ENCODE measurements at regions not wholly inside any gene's neighbourhood (a gene's known extent, or its start where the extent isn't known, plus 50 kb on each side); places are given as distances from the start of the nearest gene placed in this dataset.

DNA sequence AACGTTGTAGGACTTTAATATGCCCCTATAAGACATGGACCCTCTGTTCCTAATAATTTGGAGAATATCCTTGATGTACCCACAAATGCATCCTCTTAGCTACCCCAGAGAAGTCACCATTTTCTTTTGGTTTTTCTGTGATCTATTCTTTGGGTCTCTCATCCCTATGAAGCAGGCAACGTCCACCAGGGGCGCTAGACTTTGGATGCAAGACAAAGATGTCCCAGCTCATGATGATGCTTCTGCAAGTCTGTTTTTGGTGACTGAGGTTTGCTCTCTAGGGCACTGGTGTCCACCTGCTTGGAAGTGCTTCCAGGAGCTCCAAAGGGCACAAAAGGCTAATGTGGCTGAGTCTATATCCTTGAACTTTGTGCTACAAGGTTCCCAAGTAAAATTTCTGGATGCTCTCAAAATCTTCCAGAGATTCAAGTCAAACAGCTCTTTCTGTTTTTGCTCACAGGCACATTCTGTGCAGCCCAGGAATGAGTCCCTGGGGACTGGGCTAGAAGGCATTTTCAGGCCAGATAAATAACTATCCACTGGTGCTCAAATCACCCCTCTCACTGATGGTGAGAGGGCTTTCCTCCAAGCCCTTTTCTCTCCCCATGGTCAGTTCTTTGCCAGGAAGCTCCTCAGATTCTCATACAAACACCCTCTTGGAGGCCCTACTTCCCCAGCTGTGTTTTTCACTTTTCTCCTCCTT, 166.4 kb downstream of the C7orf25 start:
- H3K27ac ChIP-seq (ENCODE audit: low read depth, low read length), result no peak overlapping the region

GRCh38 chr7:42744746-42745145, 167.1 kb downstream of the C7orf25 start:
- H3K4me3 ChIP-seq (ENCODE audit: low read length in 3 of 3), result no peak overlapping the region
- no peaks in the 10 kb centered on the region for H3K9me3 ChIP-seq (ENCODE audit: control insufficient read depth in 3 of 3, low read length in 3 of 3)
- H3K9ac ChIP-seq (ENCODE audit: low read depth in 1 of 3, low read length in 3 of 3), result no peak overlapping the region
- H3K27me3 ChIP-seq (ENCODE audit: control insufficient read depth in 3 of 3, insufficient read depth in 3 of 3, low read length in 3 of 3), result no peaks in the 10 kb centered on the region
- H3K36me3 ChIP-seq (ENCODE audit: control insufficient read depth in 3 of 3, insufficient read depth in 3 of 3, low read length in 3 of 3), result no peaks in the 10 kb centered on the region
- peaks cover 0 to 2% (median 0%) of the 10 kb centered on the region in 3 donors for H3K4me1 ChIP-seq (ENCODE audit: control insufficient read depth in 3 of 3, insufficient read depth in 3 of 3, low read length in 3 of 3)
- no peak overlapping the region for H3K27ac ChIP-seq (ENCODE audit: low read depth, low read length)

More for the DNA sequence above, 166.4 kb downstream of the C7orf25 start:
- Histone ChIP-seq H3K4me1 (ENCODE audit: control insufficient read depth in 3 of 3, insufficient read depth in 3 of 3, low read length in 3 of 3) (peaks cover 0 to 2% (median 0%) of the 10 kb centered on the region in 3 donors), H3K9me3 (ENCODE audit: control insufficient read depth in 3 of 3, low read length in 3 of 3) (no peaks in the 10 kb centered on the region), H3K9ac (ENCODE audit: low read depth in 1 of 3, low read length in 3 of 3) (no peak overlapping the region), H3K4me3 (ENCODE audit: low read length in 3 of 3) (no peak overlapping the region), H3K27me3 (ENCODE audit: control insufficient read depth in 3 of 3, insufficient read depth in 3 of 3, low read length in 3 of 3) (no peaks in the 10 kb centered on the region), H3K36me3 (ENCODE audit: control insufficient read depth in 3 of 3, insufficient read depth in 3 of 3, low read length in 3 of 3) (no peaks in the 10 kb centered on the region)

- Histone ChIP-seq H3K27me3 (ENCODE audit: control insufficient read depth in 3 of 3, insufficient read depth in 3 of 3, low read length in 3 of 3) (no peaks in the 10 kb centered on the region), H3K27ac (ENCODE audit: low read depth, low read length) (no peak overlapping the region), H3K9me3 (ENCODE audit: control insufficient read depth in 3 of 3, low read length in 3 of 3) (no peaks in the 10 kb centered on the region), H3K4me1 (ENCODE audit: control insufficient read depth in 3 of 3, insufficient read depth in 3 of 3, low read length in 3 of 3) (peaks cover 0 to 4% (median 0%) of the 10 kb centered on the region in 3 donors), H3K9ac (ENCODE audit: low read depth in 1 of 3, low read length in 3 of 3) (no peak overlapping the region), H3K36me3 (ENCODE audit: control insufficient read depth in 3 of 3, insufficient read depth in 3 of 3, low read length in 3 of 3) (no peaks in the 10 kb centered on the region), H3K4me3 (ENCODE audit: low read length in 3 of 3) (no peak overlapping the region)
Observed at GRCh38 chr7:42743077-42743858, 168.6 kb downstream of the C7orf25 start.

- Histone ChIP-seq H3K4me3 (ENCODE audit: low read length in 3 of 3) (no peak overlapping the region), H3K9ac (ENCODE audit: low read depth in 1 of 3, low read length in 3 of 3) (no peak overlapping the region)
Observed at GRCh38 chr7:42742318-42742717, 169.6 kb downstream of the C7orf25 start.

GRCh38 chr7:42740408-42740807, 171.5 kb downstream of the C7orf25 start:
- Histone ChIP-seq H3K4me1 (ENCODE audit: control insufficient read depth in 3 of 3, insufficient read depth in 3 of 3, low read length in 3 of 3) (peaks cover 0 to 4% (median 0%) of the 10 kb centered on the region in 3 donors), H3K4me3 (ENCODE audit: low read length in 3 of 3) (no peak overlapping the region), H3K9me3 (ENCODE audit: control insufficient read depth in 3 of 3, low read length in 3 of 3) (no peaks in the 10 kb centered on the region), H3K27ac (ENCODE audit: low read depth, low read length) (no peak overlapping the region), H3K27me3 (ENCODE audit: control insufficient read depth in 3 of 3, insufficient read depth in 3 of 3, low read length in 3 of 3) (no peaks in the 10 kb centered on the region), H3K9ac (ENCODE audit: low read depth in 1 of 3, low read length in 3 of 3) (no peak overlapping the region), H3K36me3 (ENCODE audit: control insufficient read depth in 3 of 3, insufficient read depth in 3 of 3, low read length in 3 of 3) (no peaks in the 10 kb centered on the region)

More at GRCh38 chr7:42742318-42742717, 169.6 kb downstream of the C7orf25 start:
- no peak overlapping the region for H3K27ac ChIP-seq (ENCODE audit: low read depth, low read length)
- H3K27me3 ChIP-seq (ENCODE audit: control insufficient read depth in 3 of 3, insufficient read depth in 3 of 3, low read length in 3 of 3), result no peaks in the 10 kb centered on the region
- H3K36me3 ChIP-seq (ENCODE audit: control insufficient read depth in 3 of 3, insufficient read depth in 3 of 3, low read length in 3 of 3), result no peaks in the 10 kb centered on the region
- H3K4me1 ChIP-seq (ENCODE audit: control insufficient read depth in 3 of 3, insufficient read depth in 3 of 3, low read length in 3 of 3), result peaks cover 0 to 4% (median 0%) of the 10 kb centered on the region in 3 donors
- H3K9me3 ChIP-seq (ENCODE audit: control insufficient read depth in 3 of 3, low read length in 3 of 3), result no peaks in the 10 kb centered on the region

- no peak overlapping the region for H3K9ac ChIP-seq (ENCODE audit: low read depth in 1 of 3, low read length in 3 of 3)
- no peaks in the 10 kb centered on the region for H3K27me3 ChIP-seq (ENCODE audit: control insufficient read depth in 3 of 3, insufficient read depth in 3 of 3, low read length in 3 of 3)
- peaks cover 0 to 4% (median 0%) of the 10 kb centered on the region in 3 donors for H3K4me1 ChIP-seq (ENCODE audit: control insufficient read depth in 3 of 3, insufficient read depth in 3 of 3, low read length in 3 of 3)
- no peaks in the 10 kb centered on the region for H3K9me3 ChIP-seq (ENCODE audit: control insufficient read depth in 3 of 3, low read length in 3 of 3)
- no peak overlapping the region for H3K4me3 ChIP-seq (ENCODE audit: low read length in 3 of 3)
- no peaks in the 10 kb centered on the region for H3K36me3 ChIP-seq (ENCODE audit: control insufficient read depth in 3 of 3, insufficient read depth in 3 of 3, low read length in 3 of 3)
- H3K27ac ChIP-seq (ENCODE audit: low read depth, low read length), result peak overlapping the region; percentile 11
Observed at GRCh38 chr7:42739638-42740037, 172.2 kb downstream of the C7orf25 start.

DNA sequence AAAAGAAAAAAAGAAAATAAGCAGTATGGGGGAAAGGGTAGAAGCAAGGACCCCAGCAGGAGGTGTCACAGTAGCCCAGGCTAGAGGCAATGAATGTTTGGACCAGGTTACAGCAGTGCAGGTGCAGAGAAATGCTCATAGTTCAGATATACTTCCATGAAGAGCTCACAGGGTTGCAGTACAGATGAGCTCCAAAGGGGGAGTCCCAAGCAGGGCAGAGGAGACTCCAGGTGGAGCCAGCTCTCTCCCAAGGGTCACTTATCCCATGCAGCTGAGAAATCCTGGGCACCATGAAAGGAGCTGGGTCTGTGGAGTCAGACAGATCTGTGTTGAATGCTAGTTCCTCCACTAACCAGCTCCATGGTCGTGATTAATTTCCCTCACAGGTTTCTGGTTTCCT, 174.9 kb downstream of the C7orf25 start:
- H3K4me1 ChIP-seq (ENCODE audit: control insufficient read depth in 3 of 3, insufficient read depth in 3 of 3, low read length in 3 of 3), result peaks cover 0 to 4% (median 0%) of the 10 kb centered on the region in 3 donors
- H3K36me3 ChIP-seq (ENCODE audit: control insufficient read depth in 3 of 3, insufficient read depth in 3 of 3, low read length in 3 of 3), result no peaks in the 10 kb centered on the region
- no peaks in the 10 kb centered on the region for H3K27me3 ChIP-seq (ENCODE audit: control insufficient read depth in 3 of 3, insufficient read depth in 3 of 3, low read length in 3 of 3)
- no peak overlapping the region for H3K27ac ChIP-seq (ENCODE audit: low read depth, low read length)
- no peaks in the 10 kb centered on the region for H3K9me3 ChIP-seq (ENCODE audit: control insufficient read depth in 3 of 3, low read length in 3 of 3)
- H3K4me3 ChIP-seq (ENCODE audit: low read length in 3 of 3), result no peak overlapping the region
- no peak overlapping the region for H3K9ac ChIP-seq (ENCODE audit: low read depth in 1 of 3, low read length in 3 of 3)

- no peak overlapping the region for H3K27ac ChIP-seq (ENCODE audit: low read depth, low read length)
- H3K36me3 ChIP-seq (ENCODE audit: control insufficient read depth in 3 of 3, insufficient read depth in 3 of 3, low read length in 3 of 3), result no peaks in the 10 kb centered on the region
- H3K4me1 ChIP-seq (ENCODE audit: control insufficient read depth in 3 of 3, insufficient read depth in 3 of 3, low read length in 3 of 3), result peaks cover 0 to 2% (median 0%) of the 10 kb centered on the region in 3 donors
- H3K4me3 ChIP-seq (ENCODE audit: low read length in 3 of 3), result no peak overlapping the region
- no peaks in the 10 kb centered on the region for H3K27me3 ChIP-seq (ENCODE audit: control insufficient read depth in 3 of 3, insufficient read depth in 3 of 3, low read length in 3 of 3)
- H3K9ac ChIP-seq (ENCODE audit: low read depth in 1 of 3, low read length in 3 of 3), result no peak overlapping the region
- H3K9me3 ChIP-seq (ENCODE audit: control insufficient read depth in 3 of 3, low read length in 3 of 3), result no peaks in the 10 kb centered on the region
Observed at GRCh38 chr7:42735081-42735480, 176.8 kb downstream of the C7orf25 start.

DNA sequence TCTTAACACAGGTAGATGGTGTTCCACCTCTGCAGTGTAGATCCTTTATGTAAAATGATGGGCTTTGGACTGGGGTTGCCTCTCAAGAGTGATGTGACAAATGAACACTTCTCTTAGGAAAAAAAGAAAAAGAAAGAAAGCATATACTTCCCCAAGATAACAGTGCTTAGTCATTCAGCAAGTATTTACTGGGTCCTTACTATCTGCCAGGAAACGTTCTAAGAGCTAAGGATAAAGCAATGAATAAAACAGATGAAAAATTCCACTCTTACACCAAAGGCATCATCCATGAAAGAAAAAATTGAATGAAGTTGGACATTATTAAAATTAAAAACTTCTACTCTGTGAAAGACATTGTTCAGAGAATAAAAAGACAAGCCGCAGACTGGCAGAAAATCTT, 177.3 kb downstream of the C7orf25 start:
- H3K27me3 ChIP-seq (ENCODE audit: control insufficient read depth in 3 of 3, insufficient read depth in 3 of 3, low read length in 3 of 3), result no peaks in the 10 kb centered on the region
- no peaks in the 10 kb centered on the region for H3K9me3 ChIP-seq (ENCODE audit: control insufficient read depth in 3 of 3, low read length in 3 of 3)
- H3K4me3 ChIP-seq (ENCODE audit: low read length in 3 of 3), result no peak overlapping the region
- no peaks in the 10 kb centered on the region for H3K36me3 ChIP-seq (ENCODE audit: control insufficient read depth in 3 of 3, insufficient read depth in 3 of 3, low read length in 3 of 3)
- H3K4me1 ChIP-seq (ENCODE audit: control insufficient read depth in 3 of 3, insufficient read depth in 3 of 3, low read length in 3 of 3), result peaks cover 0 to under 1% (median 0%) of the 10 kb centered on the region in 3 donors
- H3K9ac ChIP-seq (ENCODE audit: low read depth in 1 of 3, low read length in 3 of 3), result no peak overlapping the region
- no peak overlapping the region for H3K27ac ChIP-seq (ENCODE audit: low read depth, low read length)

- H3K27me3 ChIP-seq (ENCODE audit: control insufficient read depth in 3 of 3, insufficient read depth in 3 of 3, low read length in 3 of 3), result no peaks in the 10 kb centered on the region
- no peaks in the 10 kb centered on the region for H3K4me1 ChIP-seq (ENCODE audit: control insufficient read depth in 3 of 3, insufficient read depth in 3 of 3, low read length in 3 of 3)
- H3K9me3 ChIP-seq (ENCODE audit: control insufficient read depth in 3 of 3, low read length in 3 of 3), result no peaks in the 10 kb centered on the region
- H3K27ac ChIP-seq (ENCODE audit: low read depth, low read length), result no peak overlapping the region
- H3K36me3 ChIP-seq (ENCODE audit: control insufficient read depth in 3 of 3, insufficient read depth in 3 of 3, low read length in 3 of 3), result no peaks in the 10 kb centered on the region
- no peak overlapping the region for H3K4me3 ChIP-seq (ENCODE audit: low read length in 3 of 3)
- H3K9ac ChIP-seq (ENCODE audit: low read depth in 1 of 3, low read length in 3 of 3), result no peak overlapping the region
Observed at GRCh38 chr7:42733040-42733439, 178.8 kb downstream of the C7orf25 start.
